ENCODE measurements at regions not wholly inside any gene's neighbourhood (a gene's known extent, or its start where the extent isn't known, plus 50 kb on each side); places are given as distances from the start of the nearest gene placed in this dataset.

DNA sequence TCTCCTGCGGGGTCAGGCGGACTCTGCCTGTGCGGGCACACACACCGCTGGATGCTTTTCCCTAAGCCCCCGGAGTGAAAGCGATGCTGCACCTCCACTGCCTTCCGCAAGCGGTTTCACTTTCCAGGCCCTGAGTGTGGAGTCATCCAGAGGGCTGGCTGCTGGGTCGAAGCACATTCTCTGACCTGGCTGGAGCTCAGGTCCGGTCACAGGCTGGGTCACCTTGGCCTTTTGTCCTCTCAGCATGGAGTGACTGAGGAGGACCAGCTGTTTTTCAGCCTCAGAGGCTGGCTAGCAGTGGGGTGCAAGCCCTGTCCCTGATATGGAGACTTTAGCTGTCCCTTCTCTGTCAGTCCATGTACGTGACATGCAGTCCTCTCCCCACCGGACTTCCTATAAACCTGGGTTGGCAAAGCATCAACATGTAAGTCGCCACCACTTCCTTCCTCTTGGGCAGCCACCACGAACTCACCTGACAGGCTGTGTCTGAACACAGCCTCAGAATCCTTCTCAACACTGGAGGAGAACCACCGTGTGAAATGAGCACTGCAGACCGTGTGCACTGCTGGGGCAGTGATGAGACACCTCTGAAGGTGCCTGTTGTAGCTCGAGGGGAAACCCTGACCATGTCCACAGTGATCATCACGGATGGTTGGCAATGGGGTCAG, 51.3 kb downstream of the GADD45G start:
- peak; percentile 26 for DNase-seq (ENCODE audit: low read depth)

DNA sequence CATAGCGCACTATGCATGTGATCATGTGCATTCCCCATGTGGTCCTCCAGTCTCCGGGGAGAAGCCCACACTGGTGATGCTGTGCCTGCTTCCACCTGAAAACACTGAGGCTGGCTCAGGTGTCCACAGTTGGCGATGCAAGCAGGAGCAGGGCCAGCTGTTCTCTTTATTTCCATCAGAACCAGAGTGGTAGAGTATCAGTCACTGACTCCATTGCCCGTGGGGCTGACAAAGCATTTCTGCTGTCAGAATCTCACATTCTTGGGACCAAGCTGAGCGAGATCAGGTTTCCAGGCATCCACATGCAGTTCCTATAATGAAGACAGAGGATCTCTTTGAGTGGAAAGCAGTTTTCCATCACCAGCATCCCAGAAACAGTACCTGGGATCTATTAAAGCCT, 52.5 kb downstream of the GADD45G start:
- no peak for DNase-seq (ENCODE audit: low read depth)

DNA sequence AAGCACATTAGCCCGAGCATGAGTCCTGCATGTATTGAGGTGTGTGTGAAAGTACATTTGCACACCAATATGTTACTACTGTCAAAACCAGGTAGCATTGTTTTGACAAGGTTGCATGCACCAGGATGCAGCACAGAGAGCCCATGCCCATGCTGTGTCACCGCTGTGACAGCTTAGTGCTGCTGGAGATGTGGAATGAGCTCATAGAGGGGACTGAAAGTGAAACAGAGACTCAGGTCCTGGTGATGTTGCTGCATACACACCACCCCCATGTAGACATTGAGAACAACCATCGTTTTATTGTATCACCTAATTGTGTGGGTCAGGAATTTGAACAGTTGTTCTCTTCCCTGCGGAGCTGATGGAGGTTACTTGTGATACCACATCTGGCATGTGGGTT, 53.0 kb downstream of the GADD45G start:
- DNase-seq (ENCODE audit: low read depth) = no peak

DNA sequence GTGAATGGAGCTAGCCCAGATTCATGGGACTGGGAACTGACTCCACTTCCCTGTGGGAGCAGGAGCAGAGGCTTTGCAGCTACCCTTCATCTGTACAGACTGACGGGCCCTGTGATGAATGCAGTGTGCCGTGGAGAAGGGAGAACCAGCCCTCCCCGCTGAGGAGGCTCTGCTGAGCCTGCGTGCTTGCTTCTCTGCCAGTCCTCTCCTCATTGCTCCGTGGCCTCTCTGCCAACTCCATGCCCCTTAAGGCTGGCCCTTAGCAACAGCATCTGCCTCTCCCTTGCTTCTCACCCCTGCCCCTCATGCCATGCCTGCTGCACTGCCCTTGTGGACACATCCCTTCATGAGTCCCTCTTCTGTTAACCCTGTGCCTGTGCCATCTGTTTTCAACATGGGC, 53.6 kb downstream of the GADD45G start:
- no peak for DNase-seq (ENCODE audit: low read depth)

DNA sequence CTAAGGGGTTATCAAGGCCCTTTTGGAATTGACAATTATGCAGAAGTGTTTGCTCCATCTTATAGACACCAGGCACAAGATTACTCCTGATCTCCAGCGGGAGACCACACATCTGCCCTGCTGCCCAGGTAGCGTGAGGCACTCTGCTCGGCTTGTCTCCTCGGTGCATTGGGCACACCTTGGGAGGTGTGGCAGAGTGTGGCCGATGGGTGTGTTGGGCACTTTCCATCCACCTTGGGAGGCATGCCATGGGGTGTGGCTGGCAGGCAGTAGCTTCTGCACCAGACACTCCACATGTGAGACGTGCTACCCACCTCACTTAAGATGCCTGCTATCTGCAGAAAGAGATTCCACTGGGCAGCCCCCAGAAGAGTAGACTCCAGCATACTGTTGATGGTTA, 54.1 kb downstream of the GADD45G start:
- no peak for DNase-seq (ENCODE audit: low read depth)

DNA sequence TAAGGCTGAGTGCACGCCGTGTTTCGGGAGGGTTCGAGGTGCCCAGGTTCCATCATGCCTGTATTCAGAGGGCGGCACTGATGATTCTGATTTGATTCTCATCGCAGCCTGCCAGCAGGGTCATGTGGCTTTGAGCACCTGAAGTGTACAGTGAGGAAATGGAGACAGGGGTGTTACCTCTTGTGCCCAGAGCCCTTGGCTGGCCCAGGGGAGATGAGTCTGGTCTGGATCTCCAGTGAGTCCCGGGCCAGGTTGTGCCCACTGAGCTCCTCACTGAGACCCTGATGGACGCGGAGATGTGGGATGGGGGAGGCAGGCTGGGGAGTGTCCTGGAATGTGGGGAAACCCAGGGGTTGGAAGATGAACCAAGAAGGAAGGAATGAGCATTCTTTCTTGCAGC, 54.7 kb downstream of the GADD45G start:
- DNase-seq (ENCODE audit: low read depth) = no peak

DNA sequence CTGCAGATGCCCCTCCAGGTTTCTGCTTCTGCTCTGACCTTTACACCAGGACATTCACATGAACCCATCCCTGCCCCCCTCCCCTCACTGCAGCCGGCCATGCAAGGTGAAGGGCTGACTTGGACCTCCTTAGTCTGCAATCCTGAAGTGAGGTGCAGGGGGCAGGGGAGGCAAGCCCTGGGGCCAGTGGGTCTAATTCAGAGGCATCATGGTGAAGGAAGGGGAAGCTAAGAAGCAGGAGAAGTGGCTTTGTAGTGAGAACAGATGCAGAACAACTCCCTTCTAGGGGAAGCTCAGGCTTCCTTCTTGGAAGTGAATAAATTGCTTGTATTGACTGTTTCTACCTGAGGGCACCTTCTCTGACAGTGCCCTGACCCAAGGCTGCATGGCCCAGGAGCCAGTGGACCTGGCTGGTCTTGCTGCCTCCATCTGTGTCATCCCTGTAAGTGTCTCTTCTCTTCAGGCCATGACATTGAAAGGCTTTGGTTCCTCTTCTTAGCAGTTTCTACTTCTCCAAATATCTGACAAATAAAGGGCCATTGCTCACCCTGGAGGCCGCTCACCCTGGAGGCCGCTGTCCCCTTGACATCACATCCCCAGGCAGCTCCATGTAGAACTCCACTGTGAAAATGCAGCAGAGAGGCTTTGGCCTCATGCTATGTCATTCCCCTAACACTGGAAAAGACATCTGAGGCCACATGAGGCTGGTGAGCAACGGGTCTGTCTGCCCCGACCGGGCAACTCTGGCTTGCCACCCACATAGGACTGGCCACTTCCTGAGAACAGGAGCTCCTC, 55.3 kb downstream of the GADD45G start:
- DNase-seq (ENCODE audit: low read depth) = no peak

DNA sequence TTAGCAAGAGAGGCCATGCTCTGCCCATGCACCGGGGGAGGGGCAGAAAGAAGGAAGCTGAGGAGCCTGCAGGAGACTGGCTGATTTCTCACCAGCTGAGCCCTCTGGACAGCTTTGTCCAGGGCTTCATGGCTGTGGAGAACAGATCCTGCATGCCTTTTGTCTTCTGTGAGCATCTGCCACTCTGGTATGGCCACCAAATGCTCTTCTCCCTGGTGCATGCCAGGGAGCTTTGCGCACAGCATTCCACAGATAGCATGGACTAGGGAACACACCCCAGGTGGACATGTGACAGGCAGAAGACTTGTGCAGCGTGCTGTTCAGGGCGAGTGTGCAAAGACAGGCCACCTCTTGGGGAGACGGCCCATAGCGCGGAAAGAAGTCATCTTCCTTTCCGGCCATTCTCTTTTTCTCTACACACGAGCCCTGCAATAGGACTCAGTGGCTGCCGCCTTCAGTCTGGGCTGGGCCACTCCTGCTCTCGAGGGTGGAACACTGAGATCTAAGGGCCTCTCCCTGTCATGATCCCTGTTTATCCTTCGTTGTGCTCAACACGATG, 56.7 kb downstream of the GADD45G start:
- no peak for DNase-seq (ENCODE audit: low read depth)

DNA sequence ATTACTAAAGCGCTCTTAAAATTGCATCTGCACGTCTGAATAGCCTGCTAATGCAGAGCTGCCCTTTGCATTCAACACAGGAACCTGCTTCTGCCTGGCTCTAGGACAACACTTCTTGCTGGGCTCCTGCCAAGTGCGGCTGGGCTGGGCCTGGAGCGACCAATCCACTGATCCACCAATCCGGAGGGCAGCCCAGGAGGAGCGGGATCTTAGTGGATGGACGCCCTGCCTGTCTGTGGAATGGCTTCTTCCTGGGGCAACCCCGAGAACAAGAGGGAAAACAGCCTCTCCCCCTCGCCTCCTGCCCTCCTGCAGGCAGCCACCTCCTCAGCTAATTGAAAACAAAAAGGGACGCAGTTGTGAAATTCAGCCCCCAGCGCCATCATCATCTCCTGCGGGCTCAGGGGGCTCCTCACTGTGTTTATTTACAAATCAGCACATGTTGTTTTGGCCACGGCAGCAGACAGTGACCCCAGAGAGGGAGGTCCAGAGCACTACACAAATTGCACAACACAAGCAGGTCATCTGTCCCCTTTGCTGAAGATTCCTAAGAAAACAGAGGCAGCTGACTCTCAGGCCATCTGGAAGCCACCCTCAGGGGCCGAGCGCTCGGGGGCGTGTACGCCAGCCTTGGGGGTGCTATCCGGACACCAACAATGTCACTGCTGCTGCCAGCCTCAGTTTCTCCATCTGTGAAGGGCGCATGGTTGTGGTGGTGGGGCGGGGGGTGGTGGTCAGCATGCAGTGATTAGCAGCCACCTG, 57.3 kb downstream of the GADD45G start:
- peak; percentile 95 for DNase-seq (ENCODE audit: low read depth)

DNA sequence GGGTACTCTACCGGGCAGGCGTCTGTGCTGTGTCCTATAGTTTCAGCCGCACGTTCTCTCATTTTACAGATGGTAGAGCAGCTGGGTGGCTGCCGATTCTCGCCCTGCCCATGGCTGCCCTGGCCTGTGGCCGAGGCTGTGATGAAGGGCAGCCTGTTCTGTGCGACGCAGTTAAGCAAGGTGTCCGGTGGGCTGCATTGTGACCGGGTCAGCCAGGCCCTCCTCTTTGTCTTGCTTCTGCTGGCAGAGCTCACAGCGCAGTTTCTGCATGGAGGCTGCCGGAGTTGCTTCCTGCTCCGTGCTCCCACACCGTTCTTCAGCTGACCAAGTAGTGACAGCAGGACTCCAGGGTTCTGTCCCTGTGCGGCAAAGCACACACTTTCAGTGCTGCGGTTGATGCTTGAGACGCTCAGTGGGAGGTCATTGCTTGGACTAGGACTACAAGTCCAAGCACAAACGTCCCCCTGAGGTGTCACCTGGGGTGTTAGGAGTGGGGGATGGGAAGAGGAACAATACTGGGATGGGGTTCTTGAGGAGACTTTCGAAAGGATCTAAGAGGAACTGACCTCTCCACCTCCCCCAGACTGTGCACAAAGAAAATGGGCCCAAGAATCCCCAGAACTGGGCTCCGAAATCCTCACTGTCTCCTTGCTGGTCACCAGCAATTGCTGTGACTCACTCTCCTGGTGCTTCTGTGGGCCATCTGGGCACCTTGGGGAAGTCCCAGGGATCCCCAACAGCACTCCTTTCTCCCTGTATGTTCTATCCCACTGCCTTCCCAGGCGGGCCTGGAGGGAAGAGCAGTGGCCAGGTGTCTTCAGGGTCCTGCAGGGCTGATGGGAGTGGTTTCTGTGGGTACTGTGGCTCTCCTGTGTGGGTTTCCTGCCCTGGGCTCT, 58.2 kb downstream of the GADD45G start:
- DNase-seq (ENCODE audit: low read depth) = no peak

DNA sequence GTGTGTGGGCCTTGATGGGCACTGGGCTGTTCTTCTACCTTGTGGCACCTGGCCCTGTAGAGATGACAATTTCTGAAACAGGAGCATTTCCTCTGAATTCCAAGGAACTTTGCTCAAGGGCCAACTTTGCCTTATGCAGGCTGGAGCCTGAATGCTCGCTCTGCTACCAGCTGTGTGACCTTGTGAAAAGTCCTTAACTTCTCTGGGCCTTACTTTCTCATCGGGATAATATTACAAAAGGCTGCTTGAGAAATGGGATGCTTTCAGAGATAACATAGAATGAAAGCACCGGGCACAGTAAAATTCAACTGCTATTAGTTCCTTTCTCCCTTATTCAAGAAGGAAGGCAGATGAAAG, 58.8 kb downstream of the GADD45G start:
- no peak for DNase-seq (ENCODE audit: low read depth)

DNA sequence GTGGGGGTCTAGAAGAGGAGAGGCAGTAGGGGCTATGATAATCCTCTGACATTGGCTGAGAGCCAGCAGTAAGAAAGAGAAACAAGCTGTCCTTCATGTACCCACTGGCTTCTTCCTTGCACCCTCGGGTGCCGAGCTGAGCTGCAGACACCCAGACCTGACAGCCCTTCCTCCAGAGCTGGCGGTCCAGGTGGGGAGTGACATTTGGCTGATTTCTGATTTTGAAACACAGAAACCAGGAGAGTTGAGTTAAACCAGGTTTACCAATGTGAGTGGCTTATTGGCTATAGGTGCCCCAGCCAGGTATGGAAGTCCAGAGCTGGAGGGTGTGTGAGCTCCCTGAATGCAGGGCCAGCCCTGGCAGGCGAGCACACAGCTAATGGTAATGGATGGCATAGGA, 59.2 kb downstream of the GADD45G start:
- DNase-seq (ENCODE audit: low read depth) = no peak

DNA sequence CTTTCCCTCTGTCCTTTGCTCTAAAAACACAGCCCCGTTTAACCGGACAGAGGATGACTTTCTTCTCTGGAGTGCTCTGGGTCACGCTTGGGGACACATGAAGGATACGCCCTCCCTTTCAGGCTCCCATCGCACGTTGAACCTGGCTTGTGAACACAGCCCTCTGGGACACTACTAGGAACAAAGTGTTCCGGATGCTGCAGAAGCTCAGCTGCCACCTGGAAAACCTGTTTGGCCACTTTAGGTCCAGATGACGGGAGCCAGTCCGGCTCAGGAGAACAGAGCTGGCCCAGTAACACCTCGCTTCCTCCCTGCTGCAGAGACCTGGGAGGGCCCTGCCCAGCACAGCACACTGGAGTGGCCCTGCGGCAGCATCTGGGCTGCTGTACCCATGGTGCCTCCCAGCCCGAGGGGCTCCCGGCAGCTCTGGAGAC, 60.1 kb downstream of the GADD45G start:
- DNase-seq (ENCODE audit: low read depth) = no peak

DNA sequence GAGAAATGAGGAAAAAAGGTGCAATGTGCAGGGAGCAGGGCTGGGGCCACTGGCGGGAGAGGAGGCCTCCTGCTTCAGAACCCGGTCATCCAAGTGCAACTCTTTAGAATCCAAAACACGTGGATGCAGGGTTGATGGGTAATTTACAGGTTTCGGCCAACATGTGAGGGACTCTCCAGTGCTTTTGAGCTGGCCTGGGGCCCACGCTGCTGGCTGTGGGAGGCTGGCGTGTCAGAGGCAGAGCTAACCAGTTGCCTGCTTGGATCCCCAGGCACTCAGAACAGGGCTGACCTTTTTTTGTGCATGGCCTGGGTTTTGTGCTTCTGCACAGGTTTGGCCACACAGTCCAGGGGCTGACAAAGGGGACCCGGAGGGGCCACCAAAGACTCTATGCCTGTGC, 61.6 kb downstream of the GADD45G start:
- no peak for DNase-seq (ENCODE audit: low read depth)

DNA sequence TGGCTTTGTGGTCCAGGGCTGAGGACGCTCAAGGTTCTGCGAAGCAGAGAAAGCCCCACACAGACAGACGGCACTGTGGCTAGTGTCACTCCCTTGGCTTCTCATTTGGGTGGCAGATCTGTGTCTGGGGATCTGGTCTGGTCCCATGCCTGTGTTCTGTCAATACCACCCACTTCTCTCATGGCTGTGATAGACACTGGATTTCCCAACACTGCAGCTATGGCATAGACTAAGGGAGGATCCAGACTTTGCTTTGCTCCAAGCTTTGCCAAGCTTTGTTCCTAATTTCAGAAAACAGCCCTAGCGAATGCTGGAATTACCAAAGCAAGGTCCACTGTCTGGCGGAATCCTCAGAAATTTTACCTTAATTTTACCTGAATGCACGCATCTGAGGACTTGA, 62.1 kb downstream of the GADD45G start:
- DNase-seq (ENCODE audit: low read depth) = no peak

DNA sequence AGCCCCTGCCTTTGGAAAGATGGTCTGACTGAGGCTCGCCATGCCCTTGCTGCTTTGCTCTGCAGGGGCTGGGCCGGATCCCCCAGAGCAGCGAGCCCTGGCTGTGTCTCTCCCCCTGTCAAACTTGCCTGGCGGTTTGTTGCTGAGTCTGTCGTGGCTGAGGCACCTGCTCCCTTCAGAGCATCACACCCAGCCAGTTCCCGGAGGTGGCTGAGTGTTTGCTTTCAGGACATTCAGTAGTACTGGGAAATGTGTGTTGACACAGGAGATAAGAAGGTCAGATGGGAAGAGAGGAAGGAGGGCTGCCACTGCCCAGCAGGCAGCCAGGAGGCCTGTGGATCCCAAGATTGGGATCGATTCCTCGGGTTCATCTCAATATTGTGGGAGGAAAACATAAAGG, 62.9 kb downstream of the GADD45G start:
- no peak for DNase-seq (ENCODE audit: low read depth)

DNA sequence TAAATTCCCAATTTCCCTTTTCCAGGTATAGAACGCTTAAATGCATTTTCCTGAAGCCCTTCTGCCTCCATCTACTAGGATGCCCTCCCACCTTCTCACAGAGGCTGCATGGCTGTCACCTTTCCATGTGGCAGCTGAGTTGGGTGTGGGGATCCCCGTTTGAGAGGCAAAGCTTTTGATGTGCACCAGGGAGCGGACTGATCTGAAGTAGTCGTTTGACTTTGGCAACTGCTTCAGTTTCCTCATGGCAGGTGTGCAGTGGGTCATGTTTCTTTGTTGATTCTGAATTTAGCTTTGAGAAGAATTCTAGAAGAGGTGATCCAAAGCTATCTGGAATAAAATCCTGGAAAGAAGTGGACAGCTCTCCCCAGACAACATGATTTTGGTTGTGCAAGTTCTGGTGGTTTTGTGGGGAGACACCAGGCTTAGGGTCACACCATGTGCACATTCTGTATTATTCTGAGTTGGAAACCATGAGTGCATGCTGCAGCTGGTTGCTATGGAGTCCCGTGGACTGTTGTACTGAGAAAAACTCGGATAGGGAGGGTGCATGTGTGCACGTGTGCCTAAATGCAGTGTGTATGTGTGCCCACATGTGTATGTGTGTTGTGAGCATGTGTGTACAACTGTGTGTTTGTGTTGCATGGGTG, 63.5 kb downstream of the GADD45G start:
- no peak for DNase-seq (ENCODE audit: low read depth)

DNA sequence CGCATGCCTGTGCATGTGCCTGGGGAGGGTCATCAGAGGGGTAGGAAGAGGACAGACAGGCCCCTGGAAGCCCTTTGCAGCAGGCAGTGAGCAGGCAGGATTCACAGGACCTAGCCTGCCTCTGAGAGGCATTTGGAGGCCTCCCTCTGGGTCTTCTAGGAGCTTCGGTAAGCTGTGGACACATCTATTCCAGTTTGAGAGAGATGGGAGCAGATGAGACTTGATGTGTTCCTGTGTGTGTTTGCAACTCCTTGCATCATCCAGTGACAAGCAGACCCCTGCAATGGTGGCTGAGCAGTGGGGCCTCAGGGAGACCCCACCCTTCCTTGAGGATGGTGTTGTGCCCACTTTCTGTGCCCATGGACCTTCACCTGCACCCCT, 64.0 kb downstream of the GADD45G start:
- DNase-seq (ENCODE audit: low read depth) = no peak

DNA sequence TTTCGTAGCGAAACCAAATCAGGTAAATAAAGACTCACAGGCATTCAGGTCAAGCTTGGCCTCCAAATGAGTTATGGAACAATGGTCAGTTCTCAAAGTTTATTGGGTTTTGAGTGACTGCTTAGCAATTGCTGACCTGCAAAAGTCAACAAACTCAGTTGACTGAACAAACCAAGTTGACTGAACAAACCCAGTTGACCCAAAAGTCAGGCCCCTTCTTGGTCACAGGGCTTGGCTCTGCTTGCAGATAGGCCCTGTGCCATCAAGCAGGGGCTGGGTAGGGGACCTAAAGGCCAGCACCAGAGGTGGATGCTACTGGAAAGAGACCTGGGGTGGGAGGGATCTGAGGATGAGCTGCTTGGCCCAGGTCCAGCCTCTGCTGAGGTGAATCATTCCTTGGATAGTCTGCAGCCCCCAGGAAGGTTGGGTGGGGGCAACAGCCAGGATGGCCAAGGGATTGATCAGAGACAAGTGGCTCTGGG, 64.6 kb downstream of the GADD45G start:
- no peak for DNase-seq (ENCODE audit: low read depth)

DNA sequence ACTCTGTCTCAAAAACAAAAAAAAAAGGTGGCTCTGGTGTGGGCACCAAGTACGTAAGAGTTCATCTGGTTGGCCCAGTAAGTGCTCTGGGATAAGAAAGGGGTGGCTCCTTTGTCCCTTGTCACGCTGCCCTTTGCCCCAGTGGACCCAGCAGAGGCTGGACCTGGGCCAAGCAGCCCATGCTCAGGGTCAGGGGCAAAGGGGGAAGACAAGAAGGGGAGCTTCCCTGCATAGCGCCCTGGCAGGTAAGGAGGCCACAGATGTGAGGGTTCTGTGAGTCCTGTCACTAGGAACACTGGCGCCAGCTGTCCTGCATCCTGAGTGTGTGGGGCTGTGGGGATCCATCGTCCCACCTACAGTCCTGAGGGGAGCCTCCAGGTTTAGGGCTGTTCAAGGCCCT, 65.3 kb downstream of the GADD45G start:
- DNase-seq (ENCODE audit: low read depth) = no peak

Data from Daoy (cell line).